Prostate gland (tissue), 2 donors: ENCODE measurements at regions not wholly inside any gene's neighbourhood (a gene's known extent, or its start where the extent isn't known, plus 50 kb on each side); places are given as distances from the start of the nearest gene placed in this dataset.
A peak's percentile ranks its signal among the peaks of the same experiment; 100 is the strongest.

ENCODE experiments used
- DNase-seq: peaks from one replicate; pipeline ENCODE4 v3.0.0-alpha.2; 2019; ENCODE audit warnings: low spot score
- H3K27ac ChIP-seq, 2 donors: fragments of 200-600 bp; sonication (generic); 2 replicates each; pipeline ENCODE4 v1.5.1; 2017 to 2019
- H3K27me3 ChIP-seq: fragments of 200-600 bp; sonication (generic); replicated peaks from 2 replicates; pipeline ENCODE4 v1.5.1; 2019; ENCODE audit not compliant: insufficient read depth
- H3K36me3 ChIP-seq, 2 donors: fragments of 200-600 bp; sonication (generic); 1 replicate in 1 of 2; 2 replicates in 1 of 2; pipeline versions ENCODE4 v1.5.1 to v1.8.1; 2017 to 2019
- H3K4me1 ChIP-seq: fragments of 200-600 bp; sonication (generic); replicated peaks from 2 replicates; pipeline ENCODE4 v1.5.1; 2019
- H3K4me3 ChIP-seq, 2 donors: fragments of 200-600 bp; sonication (generic); 2 replicates each; pipeline ENCODE4 v1.5.1; 2017 to 2019
- H3K9me3 ChIP-seq: fragments of 200-600 bp; sonication (generic); 2 replicates; pipeline ENCODE4 v1.5.1; 2017
- CTCF ChIP-seq, 4 experiments: fragments of 200-600 bp in 2 of 4; fragments of 450-650 bp in 2 of 4; sonication (generic) in 2 of 4; IDR thresholded peaks; 1 replicate in 3 of 4; 2 replicates in 1 of 4; pipeline ENCODE4 v1.5.1; 2016 to 2019; ENCODE audit warnings: antibody characterized with exemption in 4 of 4, mild to moderate bottlenecking in 2 of 4, moderate library complexity in 2 of 4
- POLR2A ChIP-seq: fragments of 450-650 bp; IDR thresholded peaks from one replicate; pipeline ENCODE4 v1.6.1; 2016; ENCODE audit warnings: antibody characterized with exemption, mild to moderate bottlenecking
- POLR2AphosphoS5 ChIP-seq: sonication (generic); formaldehyde crosslinking; IDR thresholded peaks from one replicate; pipeline ENCODE4 v1.6.1; 2017; ENCODE audit warnings: antibody characterized with exemption
- WGBS: methylation state at CpG from one replicate; pipeline ENCODE4 v1.1.5; 2018; 5-methylcytosine and 5-hydroxymethylcytosine counted together
- intact Hi-C: fragments of 100-400 bp; cut with DNase I; formaldehyde crosslinking; loops from one replicate; pipeline ENCODE4 v1.14.2; 2022

DNA sequence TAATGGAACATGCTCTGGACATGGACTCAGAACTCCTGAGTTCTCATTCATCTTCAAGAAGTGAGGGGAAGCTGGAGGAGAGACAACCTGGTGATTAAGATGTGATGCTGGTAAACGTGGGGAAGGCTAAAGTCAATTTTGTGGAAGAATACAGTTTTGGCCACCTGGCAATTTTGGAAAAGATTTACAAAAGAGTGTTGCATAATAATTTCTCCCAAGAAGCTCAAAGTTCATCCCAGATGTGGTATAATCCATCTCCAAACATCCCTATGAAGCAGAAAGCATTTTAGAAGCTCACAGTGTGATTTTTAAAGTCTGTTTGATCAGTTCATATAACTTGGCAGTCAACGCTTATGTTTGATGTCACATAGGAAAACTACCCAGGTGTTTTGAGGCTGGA is 208.7 kb downstream of the LMX1A start:
- H3K27ac ChIP-seq, result no peak overlapping the region
- H3K4me1 ChIP-seq, result no peaks in the 10 kb centered on the region
- no peaks in the 10 kb centered on the region for H3K36me3 ChIP-seq
- DNase-seq, result no peak
- no peaks in the 10 kb centered on the region for H3K9me3 ChIP-seq
- TF ChIP-seq POLR2AphosphoS5 (no peak), POLR2A (no peak), CTCF (IDR thresholded peaks at IDR 0.05) (no peak)
- intact Hi-C loops, result loop anchor here (10.0 kb wide), 1 partner anchor 447 kb away; no protein-coding TSS in a partner anchor
- H3K27me3 ChIP-seq, result no peaks in the 10 kb centered on the region
- no peak overlapping the region for H3K4me3 ChIP-seq
- 57% methylated on average over 2 of the region's 2 CpGs for WGBS

GRCh38 chr1:165144757-165145397 is 211.6 kb downstream of the LMX1A start:
- Histone ChIP-seq H3K4me3 (no peak overlapping the region), H3K4me1 (no peaks in the 10 kb centered on the region), H3K9me3 (no peaks in the 10 kb centered on the region), H3K27me3 (no peaks in the 10 kb centered on the region), H3K27ac (no peak overlapping the region), H3K36me3 (no peaks in the 10 kb centered on the region)
- intact Hi-C loops, result loop anchor here (5.0 to 10.0 kb wide), 2 partner anchors 222 to 450 kb away; no protein-coding TSS in a partner anchor
- peak; percentile 50 for DNase-seq
- TF ChIP-seq CTCF (IDR thresholded peaks at IDR 0.05) (peak in 3 of 4 experiments; percentile 67 to 71 (median 67)), POLR2A (no peak), POLR2AphosphoS5 (peak; percentile 26)
- WGBS, result 18% methylated on average over 12 of the region's 12 CpGs

DNA sequence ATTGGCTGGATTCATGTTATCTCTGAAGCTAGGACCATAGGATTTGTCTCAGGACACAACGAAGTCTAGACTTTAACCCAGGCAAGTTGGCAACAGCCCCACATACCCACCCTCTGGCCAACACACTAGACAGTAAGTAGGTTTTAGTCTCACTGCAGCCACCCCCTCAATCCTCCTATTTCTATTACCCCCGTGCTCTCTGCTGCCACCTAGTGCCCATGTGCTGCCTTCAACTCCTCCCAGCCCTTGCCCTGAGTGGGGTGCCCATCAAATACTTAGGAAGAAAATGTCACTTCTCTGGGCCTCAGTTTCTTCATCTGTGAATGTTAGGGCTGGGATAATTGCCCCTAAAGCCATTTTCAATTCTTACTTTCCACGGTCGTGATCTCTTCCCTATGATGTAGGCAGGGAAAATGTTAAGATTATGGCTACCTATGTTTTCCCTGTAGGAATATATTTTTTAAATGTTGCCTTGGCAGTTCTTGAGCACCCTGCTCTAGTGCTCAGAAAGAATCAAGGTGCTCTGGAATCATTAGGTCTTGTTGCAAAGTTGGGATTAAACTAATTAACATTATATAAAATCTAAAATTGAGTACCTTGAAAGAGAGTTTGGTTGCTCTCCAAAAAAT is 213.0 kb downstream of the LMX1A start:
- intact Hi-C loops, result loop anchor here (5.0 to 10.0 kb wide), 2 partner anchors 224 to 451 kb away; no protein-coding TSS in a partner anchor
- TF ChIP-seq CTCF (IDR thresholded peaks at IDR 0.05) (peak; percentile 19 to 47 (median 31)), POLR2A (no peak)
- WGBS, result 64% methylated on average over 4 of the region's 4 CpGs

GRCh38 chr1:165138960-165139359 is 217.6 kb downstream of the LMX1A start:
- intact Hi-C loops, result no loop called here
- no peaks in the 10 kb centered on the region for H3K4me1 ChIP-seq
- no peak for DNase-seq
- no peak overlapping the region for H3K27ac ChIP-seq
- 42% methylated on average over 1 of the region's 1 CpG for WGBS
- no peaks in the 10 kb centered on the region for H3K27me3 ChIP-seq
- no peaks in the 10 kb centered on the region for H3K9me3 ChIP-seq
- H3K4me3 ChIP-seq, result no peak overlapping the region
- no peaks in the 10 kb centered on the region for H3K36me3 ChIP-seq
- no peak for TF ChIP-seq POLR2A
- TF ChIP-seq CTCF (IDR thresholded peaks at IDR 0.05), result no peak
- TF ChIP-seq POLR2AphosphoS5, result no peak

More for the DNA sequence above, 213.0 kb downstream of the LMX1A start:
- H3K4me3 ChIP-seq, result no peak overlapping the region
- no peaks in the 10 kb centered on the region for H3K9me3 ChIP-seq
- no peaks in the 10 kb centered on the region for H3K27me3 ChIP-seq
- DNase-seq, result no peak
- no peaks in the 10 kb centered on the region for H3K36me3 ChIP-seq
- H3K4me1 ChIP-seq, result no peaks in the 10 kb centered on the region
- H3K27ac ChIP-seq, result no peak overlapping the region
